ENCODE measurements at regions not wholly inside any gene's neighbourhood (a gene's known extent, or its start where the extent isn't known, plus 50 kb on each side); places are given as distances from the start of the nearest gene placed in this dataset.

GRCh38 chr17:71941920-71942319 lies 178.9 kb upstream of the SOX9 start:
- no peak for TF ChIP-seq MAX (IDR thresholded peaks at IDR 0.05)
- no peak for TF ChIP-seq REST (IDR thresholded peaks at IDR 0.05; ENCODE audit: low read depth)
- no peak for TF ChIP-seq YY1 (IDR thresholded peaks at IDR 0.05; ENCODE audit: low read depth)
- TF ChIP-seq TAF1 (IDR thresholded peaks at IDR 0.05; ENCODE audit: low read depth), result no peak
- no peak for TF ChIP-seq NFIC (IDR thresholded peaks at IDR 0.05)
